ENCODE measurements at regions not wholly inside any gene's neighbourhood (a gene's known extent, or its start where the extent isn't known, plus 50 kb on each side); places are given as distances from the start of the nearest gene placed in this dataset.

- DNase-seq (ENCODE audit: low read depth) = no peak
- no peak for TF ChIP-seq CTCF (IDR thresholded peaks at IDR 0.05; ENCODE audit: low read depth, low read length, missing control alignments)
- H3K4me3 ChIP-seq (ENCODE audit: low read depth, low read length) = no peak overlapping the region
- in situ Hi-C loops (cut with HindIII; ENCODE audit: low sequenced_read_pairs) = no loop called here
Observed at GRCh38 chr12:67881565-67881964, 107.7 kb upstream of the IFNG-AS1 start.

- DNase-seq (ENCODE audit: low read depth) = no peak
- TF ChIP-seq CTCF (IDR thresholded peaks at IDR 0.05; ENCODE audit: low read depth, low read length, missing control alignments) = no peak
- in situ Hi-C loops (cut with HindIII; ENCODE audit: low sequenced_read_pairs) = no loop called here
Observed at GRCh38 chr12:67884596-67884995, 104.7 kb upstream of the IFNG-AS1 start.

GRCh38 chr12:67885375-67886169 is 103.7 kb upstream of the IFNG-AS1 start:
- no peak for DNase-seq (ENCODE audit: low read depth)
- TF ChIP-seq CTCF (IDR thresholded peaks at IDR 0.05; ENCODE audit: low read depth, low read length, missing control alignments) = no peak
- H3K4me3 ChIP-seq (ENCODE audit: low read depth, low read length) = no peak overlapping the region
- in situ Hi-C loops (cut with HindIII; ENCODE audit: low sequenced_read_pairs) = no loop called here

More at GRCh38 chr12:67884596-67884995, 104.7 kb upstream of the IFNG-AS1 start:
- no peak overlapping the region for H3K4me3 ChIP-seq (ENCODE audit: low read depth, low read length)

- no peak for DNase-seq (ENCODE audit: low read depth)
- no peak for TF ChIP-seq CTCF (IDR thresholded peaks at IDR 0.05; ENCODE audit: low read depth, low read length, missing control alignments)
- in situ Hi-C loops (cut with HindIII; ENCODE audit: low sequenced_read_pairs) = no loop called here
- no peak overlapping the region for H3K4me3 ChIP-seq (ENCODE audit: low read depth, low read length)
Observed at GRCh38 chr12:67887065-67887464, 102.2 kb upstream of the IFNG-AS1 start.

GRCh38 chr12:67889931-67890330 is 99.3 kb upstream of the IFNG-AS1 start:
- no peak for TF ChIP-seq CTCF (IDR thresholded peaks at IDR 0.05; ENCODE audit: low read depth, low read length, missing control alignments)
- in situ Hi-C loops (cut with HindIII; ENCODE audit: low sequenced_read_pairs) = no loop called here

GRCh38 chr12:67890726-67891258 is 98.5 kb upstream of the IFNG-AS1 start:
- no peak overlapping the region for H3K4me3 ChIP-seq (ENCODE audit: low read depth, low read length)

More at GRCh38 chr12:67889931-67890330, 99.3 kb upstream of the IFNG-AS1 start:
- no peak overlapping the region for H3K4me3 ChIP-seq (ENCODE audit: low read depth, low read length)
- DNase-seq (ENCODE audit: low read depth) = no peak

More at GRCh38 chr12:67890726-67891258, 98.5 kb upstream of the IFNG-AS1 start:
- no peak for TF ChIP-seq CTCF (IDR thresholded peaks at IDR 0.05; ENCODE audit: low read depth, low read length, missing control alignments)
- in situ Hi-C loops (cut with HindIII; ENCODE audit: low sequenced_read_pairs) = no loop called here
- DNase-seq (ENCODE audit: low read depth) = no peak

All from astrocyte of the cerebellum (primary cell).